H9 (cell line): ENCODE measurements at regions not wholly inside any gene's neighbourhood (a gene's known extent, or its start where the extent isn't known, plus 50 kb on each side); places are given as distances from the start of the nearest gene placed in this dataset.

Experiments
- DNase-seq: peaks from one replicate; pipeline ENCODE4 v3.0.0-alpha.2; 2017
- H2AFZ ChIP-seq: one replicate; pipeline ENCODE4 v1.6.1; 2013; ENCODE audit warnings: mild to moderate bottlenecking, low read length, control low read depth, moderate library complexity
- H2AK5ac ChIP-seq: 2 replicates; pipeline ENCODE4 v1.6.1; 2013; ENCODE audit warnings: low read length, control low read depth, mixed read lengths; ENCODE audit not compliant: insufficient read length
- H2BK120ac ChIP-seq: one replicate; pipeline ENCODE4 v1.6.1; 2013; ENCODE audit warnings: low read depth, mild to moderate bottlenecking, low read length, control low read depth, inconsistent platforms; ENCODE audit not compliant: poor library complexity, severe bottlenecking
- H2BK12ac ChIP-seq: 2 replicates; pipeline ENCODE4 v1.6.1; 2013; ENCODE audit warnings: low read length, control low read depth, mixed read lengths, low read depth; ENCODE audit not compliant: insufficient read length
- H2BK15ac ChIP-seq: 2 replicates; pipeline ENCODE4 v1.6.1; 2013; ENCODE audit warnings: low read depth, low read length, control low read depth
- H2BK20ac ChIP-seq: one replicate; pipeline ENCODE4 v1.6.1; 2013; ENCODE audit warnings: low read depth, mild to moderate bottlenecking, low read length, control low read depth, inconsistent platforms; ENCODE audit not compliant: poor library complexity, severe bottlenecking
- H2BK5ac ChIP-seq: 2 replicates; pipeline ENCODE4 v1.6.1; 2013; ENCODE audit warnings: low read length, control low read depth, mixed read lengths; ENCODE audit not compliant: insufficient read length
- H3K14ac ChIP-seq: 2 replicates; pipeline ENCODE4 v1.6.1; 2013; ENCODE audit warnings: low read length, control low read depth; ENCODE audit not compliant: insufficient read depth
- H3K18ac ChIP-seq: 2 replicates; pipeline ENCODE4 v1.6.1; 2013; ENCODE audit warnings: low read depth, mild to moderate bottlenecking, mixed read lengths, low read length, control low read depth; ENCODE audit not compliant: insufficient read length
- H3K23ac ChIP-seq: 2 replicates; pipeline ENCODE4 v1.6.1; 2013; ENCODE audit warnings: low read length, control low read depth, mixed read lengths, low read depth; ENCODE audit not compliant: insufficient read length
- H3K23me2 ChIP-seq: 2 replicates; pipeline ENCODE4 v1.6.1; 2013; ENCODE audit warnings: low read depth, mild to moderate bottlenecking, mixed read lengths, low read length, control low read depth; ENCODE audit not compliant: insufficient read length, poor library complexity, severe bottlenecking
- H3K27ac ChIP-seq: 2 replicates; pipeline ENCODE4 v1.5.1; 2013; ENCODE audit warnings: low read length, control low read depth, mixed read lengths, low read depth; ENCODE audit not compliant: insufficient read length
- H3K27me3 ChIP-seq: 2 replicates; pipeline ENCODE4 v1.6.1; 2013; ENCODE audit warnings: low read length, control low read depth, inconsistent platforms; ENCODE audit not compliant: insufficient read depth
- H3K4ac ChIP-seq: 2 replicates; pipeline ENCODE4 v1.6.1; 2013; ENCODE audit warnings: low read depth, mild to moderate bottlenecking, control low read depth, inconsistent platforms, low read length, moderate library complexity
- H3K4me1 ChIP-seq: 2 replicates; pipeline ENCODE4 v1.6.1; 2013; ENCODE audit warnings: low read length, control low read depth, inconsistent platforms; ENCODE audit not compliant: insufficient read depth
- H3K4me2 ChIP-seq: 2 replicates; pipeline ENCODE4 v1.6.1; 2013; ENCODE audit warnings: low read length, control low read depth, mixed read lengths; ENCODE audit not compliant: insufficient read length, insufficient read depth
- H3K56ac ChIP-seq: 2 replicates; pipeline ENCODE4 v1.6.1; 2013; ENCODE audit warnings: low read depth, mild to moderate bottlenecking, mixed read lengths, low read length, control low read depth; ENCODE audit not compliant: insufficient read length
- H3K79me1 ChIP-seq: 2 replicates; pipeline ENCODE4 v1.6.1; 2013; ENCODE audit warnings: low read depth, mild to moderate bottlenecking, moderate library complexity, low read length, control low read depth, inconsistent platforms; ENCODE audit not compliant: insufficient read depth, poor library complexity, severe bottlenecking
- H3K79me2 ChIP-seq: 2 replicates; pipeline ENCODE4 v1.6.1; 2013; ENCODE audit warnings: low read length, control low read depth, inconsistent platforms; ENCODE audit not compliant: insufficient read depth
- H3K9ac ChIP-seq: 2 replicates; pipeline ENCODE4 v1.6.1; 2013; ENCODE audit warnings: low read length, control low read depth, mixed read lengths; ENCODE audit not compliant: insufficient read length; ENCODE audit errors: extremely low read depth
- H3K9me3 ChIP-seq: one replicate; pipeline ENCODE4 v1.6.1; 2013; ENCODE audit warnings: low read depth, low read length, inconsistent platforms; ENCODE audit not compliant: control insufficient read depth
- H3T11ph ChIP-seq: one replicate; pipeline ENCODE4 v1.6.1; 2013; ENCODE audit warnings: mild to moderate bottlenecking, low read length, control low read depth, inconsistent platforms
- H4K20me1 ChIP-seq: one replicate; pipeline ENCODE4 v1.6.1; 2013; ENCODE audit not compliant: control insufficient read depth, insufficient read length, insufficient read depth
- H4K5ac ChIP-seq: 2 replicates; pipeline ENCODE4 v1.6.1; 2013; ENCODE audit warnings: low read depth, mild to moderate bottlenecking, mixed read lengths, low read length, control low read depth; ENCODE audit not compliant: insufficient read length
- H4K8ac ChIP-seq: replicated peaks from 2 replicates; pipeline ENCODE4 v1.6.1; 2013; ENCODE audit warnings: low read length, control low read depth, mixed read lengths, low read depth; ENCODE audit not compliant: insufficient read length
- H4K91ac ChIP-seq: 2 replicates; pipeline ENCODE4 v1.6.1; 2013; ENCODE audit warnings: low read depth, mild to moderate bottlenecking, moderate library complexity, mixed read lengths, low read length, control low read depth; ENCODE audit not compliant: insufficient read length
- H3K27ac Mint-ChIP-seq, 3 experiments: 2 replicates in 2 of 3; 3 replicates in 1 of 3; pipeline ENCODE4 v1.8.0; 2020 to 2021; ENCODE audit warnings: mixed read lengths in 3 of 3, mild to moderate bottlenecking in 1 of 3, moderate library complexity in 1 of 3
- H3K27me3 Mint-ChIP-seq: 2 replicates; pipeline ENCODE4 v1.8.0; 2021; ENCODE audit warnings: low read depth, mild to moderate bottlenecking, moderate library complexity, mixed read lengths
- H3K36me3 Mint-ChIP-seq, 3 experiments: 2 replicates in 2 of 3; 3 replicates in 1 of 3; pipeline ENCODE4 v1.8.0; 2020 to 2021; ENCODE audit warnings: low read depth in 3 of 3, mixed read lengths in 3 of 3; ENCODE audit not compliant: insufficient read depth in 1 of 3
- H3K4me1 Mint-ChIP-seq, 2 experiments: 2 replicates each; pipeline ENCODE4 v1.8.0; 2020; ENCODE audit warnings: mixed read lengths in 2 of 2
- H3K4me3 Mint-ChIP-seq, 2 experiments: 2 replicates in 1 of 2; 3 replicates in 1 of 2; pipeline ENCODE4 v1.8.0; 2020 to 2021; ENCODE audit warnings: mild to moderate bottlenecking in 2 of 2, mixed read lengths in 2 of 2, moderate library complexity in 1 of 2
- H3K9me3 Mint-ChIP-seq, 2 experiments: 2 replicates in 1 of 2; 3 replicates in 1 of 2; pipeline ENCODE4 v1.8.0; 2020; ENCODE audit warnings: mild to moderate bottlenecking in 2 of 2, mixed read lengths in 2 of 2, moderate library complexity in 1 of 2
- WGBS: extraction: QIAGEN DNeasy Blood & Tissue Kit; methylation state at CpG from one replicate; pipeline ENCODE4 v1.1.7; 2013; ENCODE audit warnings: missing lambda C conversion rate, low lambda C conversion rate, mixed read lengths; ENCODE audit not compliant: insufficient read length; ENCODE audit errors: extremely low coverage; 5-methylcytosine and 5-hydroxymethylcytosine counted together
- TF ChIP-seq, protein P1 (sequence below): fragments of 200-600 bp; sonication (generic); conservative IDR thresholded peaks from 3 replicates; pipeline ENCODE4 v1.8.0; 2021; ENCODE audit warnings: antibody characterized with exemption, mild to moderate bottlenecking

DNA sequence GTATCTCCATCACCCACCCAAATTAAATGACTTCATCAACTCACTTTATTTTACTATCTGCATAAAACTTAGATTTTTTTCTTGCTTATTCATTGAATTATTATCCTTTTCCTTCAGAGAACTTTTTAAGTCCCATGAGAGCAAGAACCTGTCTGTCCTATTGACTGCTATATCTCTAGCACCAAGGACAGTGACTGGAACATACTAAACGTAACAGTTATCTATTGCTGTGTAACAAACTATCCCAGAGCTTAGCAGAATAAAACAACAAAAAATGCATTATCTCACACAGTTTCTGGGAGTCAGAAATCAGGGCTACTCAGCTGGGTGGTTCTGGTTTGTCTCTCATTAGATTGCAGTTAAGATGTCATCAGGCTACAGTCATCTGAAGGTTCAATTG lies 401.7 kb upstream of the AUTS2 start:
- Histone ChIP-seq H2BK5ac (no peak overlapping the region), H3K9me3 (no peaks in the 10 kb centered on the region), H4K91ac (no peak overlapping the region), H2AFZ (no peak overlapping the region), H3K23ac (no peak overlapping the region), H4K8ac (no peak overlapping the region), H3K27ac (no peak overlapping the region), H2BK120ac (no peak overlapping the region), H3K56ac (no peak overlapping the region), H2AK5ac (no peak overlapping the region), H3K18ac (no peak overlapping the region), H3K4me1 (no peaks in the 10 kb centered on the region), H3T11ph (no peak overlapping the region), H4K5ac (no peak overlapping the region), H4K20me1 (no peaks in the 10 kb centered on the region), H3K14ac (no peak overlapping the region), H3K79me1 (no peaks in the 10 kb centered on the region), H3K79me2 (no peaks in the 10 kb centered on the region), H3K4me2 (no peak overlapping the region), H3K23me2 (no peaks in the 10 kb centered on the region), H2BK12ac (no peak overlapping the region), H3K9ac (no peak overlapping the region), H2BK20ac (no peak overlapping the region), H3K4ac (no peak overlapping the region), H2BK15ac (no peak overlapping the region), H3K27me3 (no peaks in the 10 kb centered on the region)
- no peak overlapping the region for H3K27ac Mint-ChIP-seq
- no peaks in the 10 kb centered on the region; a peak in 2 of 7 replicates for H3K36me3 Mint-ChIP-seq
- WGBS: no CpG with 5 or more reads among the region's 1 CpG
- no peak for DNase-seq
- peaks cover 7% of the 10 kb centered on the region for H3K27me3 Mint-ChIP-seq
- peaks cover 3 to 6% of the 10 kb centered on the region in 2 experiments; a peak in 4 of 5 replicates for H3K9me3 Mint-ChIP-seq
- TF ChIP-seq, protein P1, sequence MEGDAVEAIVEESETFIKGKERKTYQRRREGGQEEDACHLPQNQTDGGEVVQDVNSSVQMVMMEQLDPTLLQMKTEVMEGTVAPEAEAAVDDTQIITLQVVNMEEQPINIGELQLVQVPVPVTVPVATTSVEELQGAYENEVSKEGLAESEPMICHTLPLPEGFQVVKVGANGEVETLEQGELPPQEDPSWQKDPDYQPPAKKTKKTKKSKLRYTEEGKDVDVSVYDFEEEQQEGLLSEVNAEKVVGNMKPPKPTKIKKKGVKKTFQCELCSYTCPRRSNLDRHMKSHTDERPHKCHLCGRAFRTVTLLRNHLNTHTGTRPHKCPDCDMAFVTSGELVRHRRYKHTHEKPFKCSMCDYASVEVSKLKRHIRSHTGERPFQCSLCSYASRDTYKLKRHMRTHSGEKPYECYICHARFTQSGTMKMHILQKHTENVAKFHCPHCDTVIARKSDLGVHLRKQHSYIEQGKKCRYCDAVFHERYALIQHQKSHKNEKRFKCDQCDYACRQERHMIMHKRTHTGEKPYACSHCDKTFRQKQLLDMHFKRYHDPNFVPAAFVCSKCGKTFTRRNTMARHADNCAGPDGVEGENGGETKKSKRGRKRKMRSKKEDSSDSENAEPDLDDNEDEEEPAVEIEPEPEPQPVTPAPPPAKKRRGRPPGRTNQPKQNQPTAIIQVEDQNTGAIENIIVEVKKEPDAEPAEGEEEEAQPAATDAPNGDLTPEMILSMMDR: no peak
- no peaks in the 10 kb centered on the region; a peak in 1 of 4 replicates for H3K4me1 Mint-ChIP-seq
- no peak overlapping the region for H3K4me3 Mint-ChIP-seq
